ENCODE measurements at regions not wholly inside any gene's neighbourhood (a gene's known extent, or its start where the extent isn't known, plus 50 kb on each side); places are given as distances from the start of the nearest gene placed in this dataset.
A peak's percentile ranks its signal among the peaks of the same experiment; 100 is the strongest.
"Not testable (repeated sequence)": the region's sequence is repeated elsewhere in the genome, so short reads cannot be mapped to it uniquely, and the experiment has no call there.

GRCh38 chr22:11017108-11017507 lies 4510.9 kb upstream of the OR11H1 start:
- H3K9me3 ChIP-seq; H3K27ac ChIP-seq; H3K4me1 ChIP-seq; H3K27me3 ChIP-seq; H3K4me3 ChIP-seq; H3K36me3 ChIP-seq; intact Hi-C loops (cut with DNase I); DNase-seq: not testable (repeated sequence)
- peak; percentile 27 to 70 (median 42) for ATAC-seq
- 69 to 70% methylated on average over 6 of the region's 8 CpGs for WGBS, 2 donors

DNA sequence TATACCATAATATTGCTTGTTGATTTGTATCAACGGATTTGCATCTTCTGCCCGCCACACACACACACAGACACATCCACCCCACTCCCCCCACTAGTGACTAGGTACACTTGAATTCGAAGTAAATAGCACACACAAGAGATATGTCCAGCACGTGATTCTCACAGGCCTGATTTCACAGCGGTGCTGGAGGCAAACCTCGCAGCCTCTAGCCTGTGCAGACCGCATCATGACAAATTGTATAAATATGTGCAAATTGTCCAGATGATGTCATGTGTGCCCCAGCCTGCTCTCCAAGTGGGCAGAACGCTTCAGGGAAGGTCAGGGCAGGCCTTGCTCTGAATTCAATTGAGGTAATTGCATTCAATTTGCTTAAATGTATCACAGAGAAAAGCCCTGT lies 4507.5 kb upstream of the OR11H1 start:
- intact Hi-C loops (cut with DNase I); H3K27ac ChIP-seq; DNase-seq; H3K27me3 ChIP-seq; H3K4me1 ChIP-seq; H3K36me3 ChIP-seq; H3K4me3 ChIP-seq: not testable (repeated sequence)
- WGBS, 2 donors: 48 to 57% methylated on average over 7 of the region's 8 CpGs
- H3K9me3 ChIP-seq: peaks cover 0 to 27% (median 5%) of the 10 kb centered on the region in 11 donors
- ATAC-seq: peak in 3 of 8 donors; percentile 16 to 29 (median 17)

DNA sequence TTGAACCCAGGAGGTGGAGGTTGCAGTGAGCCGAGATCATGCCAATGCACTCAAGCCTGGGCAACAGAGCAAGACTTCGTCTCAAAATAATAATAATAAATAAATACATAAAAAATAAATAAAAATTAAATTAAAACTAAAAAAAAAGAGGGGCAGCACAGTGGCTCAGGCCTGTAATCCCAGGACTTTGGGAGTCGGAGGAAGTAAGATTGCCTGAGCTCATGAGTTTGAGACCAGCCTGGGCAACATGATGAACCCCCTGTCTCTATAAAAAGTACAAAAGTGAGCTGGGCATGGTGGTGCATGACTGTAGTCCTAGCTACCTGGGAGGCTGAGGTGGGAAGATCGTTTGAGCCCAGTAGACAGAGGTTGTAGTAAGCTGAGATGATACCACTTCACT lies 4501.5 kb upstream of the OR11H1 start:
- DNase-seq; H3K27me3 ChIP-seq; H3K4me3 ChIP-seq; H3K36me3 ChIP-seq; H3K4me1 ChIP-seq; H3K27ac ChIP-seq; ATAC-seq; intact Hi-C loops (cut with DNase I): not testable (repeated sequence)
- 48 to 55% methylated on average over 3 of the region's 4 CpGs for WGBS, 2 donors
- H3K9me3 ChIP-seq: peaks cover 0 to 73% (median 25%) of the 10 kb centered on the region in 11 donors

DNA sequence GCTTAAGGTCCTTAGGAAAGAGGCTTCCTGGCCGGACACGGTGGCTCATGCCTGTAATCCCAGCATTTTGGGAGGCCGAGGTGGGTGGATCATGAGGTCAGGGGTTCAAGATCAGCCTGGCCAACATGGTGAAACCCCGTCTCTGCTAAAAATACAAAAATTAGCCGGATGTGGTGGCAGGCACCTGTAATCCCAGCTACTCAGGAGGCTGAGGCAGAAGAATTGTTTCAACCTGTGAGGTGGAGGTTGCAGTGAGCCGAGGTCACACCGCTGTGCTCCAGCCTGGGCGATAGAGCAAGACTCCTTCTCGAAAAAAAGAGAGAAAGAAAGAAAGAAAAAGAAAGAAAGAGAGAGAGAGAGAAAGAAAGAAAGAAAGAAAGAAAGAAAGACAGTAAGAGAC lies 4500.9 kb upstream of the OR11H1 start:
- peaks cover 0 to 75% (median 25%) of the 10 kb centered on the region in 11 donors for H3K9me3 ChIP-seq
- DNase-seq; intact Hi-C loops (cut with DNase I); H3K4me3 ChIP-seq; H3K27me3 ChIP-seq; ATAC-seq; H3K27ac ChIP-seq; H3K4me1 ChIP-seq; H3K36me3 ChIP-seq: not testable (repeated sequence)
- WGBS, 2 donors: 67 to 68% methylated on average over 9 of the region's 9 CpGs

GRCh38 chr22:11027532-11027931 lies 4500.5 kb upstream of the OR11H1 start:
- ATAC-seq; DNase-seq; H3K27me3 ChIP-seq; H3K27ac ChIP-seq; intact Hi-C loops (cut with DNase I); H3K4me1 ChIP-seq; H3K36me3 ChIP-seq; H3K4me3 ChIP-seq: not testable (repeated sequence)
- WGBS, 2 donors: 29 to 37% methylated on average over 1 of the region's 1 CpG
- peaks cover 0 to 79% (median 25%) of the 10 kb centered on the region in 11 donors for H3K9me3 ChIP-seq

GRCh38 chr22:11028180-11028579 lies 4499.8 kb upstream of the OR11H1 start:
- peaks cover 0 to 79% (median 25%) of the 10 kb centered on the region in 11 donors for H3K9me3 ChIP-seq
- H3K36me3 ChIP-seq; H3K27me3 ChIP-seq; intact Hi-C loops (cut with DNase I); DNase-seq; H3K4me1 ChIP-seq; ATAC-seq; H3K27ac ChIP-seq; H3K4me3 ChIP-seq: not testable (repeated sequence)
- WGBS, 2 donors: 17 to 28% methylated on average over 1 of the region's 1 CpG

- H3K4me3 ChIP-seq; H3K36me3 ChIP-seq; intact Hi-C loops (cut with DNase I); H3K27me3 ChIP-seq; H3K4me1 ChIP-seq; H3K27ac ChIP-seq; DNase-seq: not testable (repeated sequence)
- peak in 1 of 8 donors; percentile 11 for ATAC-seq
- WGBS, 2 donors: 60 to 67% methylated on average over 8 of the region's 8 CpGs
- H3K9me3 ChIP-seq: peaks cover 0 to 88% (median 25%) of the 10 kb centered on the region in 11 donors
These were observed 4498.5 kb upstream of the OR11H1 start for GRCh38 chr22:11029534-11029933.

DNA sequence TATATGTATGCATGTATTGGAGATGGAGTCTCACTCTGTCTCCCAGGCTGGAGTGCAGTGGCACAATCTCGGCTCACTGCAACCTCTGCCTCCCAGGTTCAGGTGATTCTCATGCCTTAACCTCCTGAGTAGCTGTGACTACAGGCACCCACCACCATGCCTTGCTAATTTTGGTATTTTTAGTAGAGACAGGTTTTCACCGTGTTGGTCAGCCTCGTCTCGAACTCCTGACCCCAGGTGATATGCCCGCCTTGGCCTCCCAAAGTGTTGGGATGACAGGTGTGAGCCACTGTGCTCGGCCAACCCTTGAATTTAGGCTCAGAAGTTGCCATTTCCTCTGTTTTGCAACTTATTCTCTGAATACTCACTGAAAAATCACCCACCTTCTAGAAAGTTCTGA lies 4498.0 kb upstream of the OR11H1 start:
- H3K27ac ChIP-seq; ATAC-seq; H3K27me3 ChIP-seq; H3K4me1 ChIP-seq; DNase-seq; intact Hi-C loops (cut with DNase I); H3K4me3 ChIP-seq; H3K36me3 ChIP-seq: not testable (repeated sequence)
- H3K9me3 ChIP-seq: peaks cover 0 to 90% (median 24%) of the 10 kb centered on the region in 11 donors
- 53 to 56% methylated on average over 6 of the region's 6 CpGs for WGBS, 2 donors

GRCh38 chr22:11030571-11031410 lies 4497.2 kb upstream of the OR11H1 start:
- DNase-seq; H3K4me3 ChIP-seq; ATAC-seq; H3K4me1 ChIP-seq; intact Hi-C loops (cut with DNase I); H3K27ac ChIP-seq; H3K27me3 ChIP-seq; H3K36me3 ChIP-seq: not testable (repeated sequence)
- 65 to 66% methylated on average over 12 of the region's 12 CpGs for WGBS, 2 donors
- peaks cover 0 to 93% (median 22%) of the 10 kb centered on the region in 11 donors for H3K9me3 ChIP-seq

GRCh38 chr22:11032115-11032514 lies 4495.9 kb upstream of the OR11H1 start:
- ATAC-seq; intact Hi-C loops (cut with DNase I); H3K27me3 ChIP-seq; DNase-seq; H3K36me3 ChIP-seq; H3K4me3 ChIP-seq; H3K4me1 ChIP-seq; H3K27ac ChIP-seq: not testable (repeated sequence)
- WGBS, 2 donors: 73 to 75% methylated on average over 13 of the region's 13 CpGs
- peaks cover 0 to 93% (median 25%) of the 10 kb centered on the region in 11 donors for H3K9me3 ChIP-seq

- H3K27ac ChIP-seq; H3K27me3 ChIP-seq; DNase-seq; H3K4me1 ChIP-seq; H3K36me3 ChIP-seq; intact Hi-C loops (cut with DNase I); H3K4me3 ChIP-seq: not testable (repeated sequence)
- H3K9me3 ChIP-seq: peaks cover 0 to 91% (median 32%) of the 10 kb centered on the region in 11 donors
- 55 to 57% methylated on average over 6 of the region's 6 CpGs for WGBS, 2 donors
- peak in 1 of 8 donors; percentile 23 for ATAC-seq
These were observed 4493.4 kb upstream of the OR11H1 start for GRCh38 chr22:11034660-11034987.
